Bronchial epithelial cell (primary cell): ENCODE measurements at regions not wholly inside any gene's neighbourhood (a gene's known extent, or its start where the extent isn't known, plus 50 kb on each side); places are given as distances from the start of the nearest gene placed in this dataset.

Source experiments
- DNase-seq: peaks from one replicate; pipeline ENCODE4 v3.0.0-alpha.2; 2010; ENCODE audit warnings: low read depth
- FAIRE-seq: peaks from 2 replicates; lab custom pipeline; 2011; peaks lifted over from hg19 to GRCh38; lab: Jason Lieb, UNC
- H3K27me3 ChIP-seq: 2 replicates; pipeline ENCODE4 v1.5.1; 2011; ENCODE audit warnings: low read length; ENCODE audit not compliant: control insufficient read depth, insufficient read depth
- H3K36me3 ChIP-seq: 2 replicates; pipeline ENCODE4 v1.5.1; 2011; ENCODE audit warnings: low read length; ENCODE audit not compliant: control insufficient read depth, insufficient read depth
- H3K4me3 ChIP-seq: 2 replicates; pipeline ENCODE4 v1.5.1; 2011; ENCODE audit warnings: mild to moderate bottlenecking, low read depth, low read length, control low read depth
- CTCF ChIP-seq: IDR thresholded peaks from 2 replicates; pipeline ENCODE4 v1.5.1; 2011; ENCODE audit warnings: mild to moderate bottlenecking, moderate library complexity, low read length, control low read depth, inconsistent platforms; ENCODE audit not compliant: insufficient read depth, severe bottlenecking

GRCh38 chr10:20466731-20467130 lies 430.4 kb downstream of the NEBL start:
- peak; percentile 63 for DNase-seq
- TF ChIP-seq CTCF, result no peak
- Histone ChIP-seq H3K27me3 (no peaks in the 10 kb centered on the region), H3K36me3 (no peaks in the 10 kb centered on the region), H3K4me3 (no peak overlapping the region)
- no peak for FAIRE-seq

- H3K27me3 ChIP-seq, result no peaks in the 10 kb centered on the region
- TF ChIP-seq CTCF, result no peak
- H3K36me3 ChIP-seq, result no peaks in the 10 kb centered on the region
- DNase-seq (no peak), FAIRE-seq (no peak)
- H3K4me3 ChIP-seq, result no peak overlapping the region
These were observed 439.5 kb downstream of the NEBL start for GRCh38 chr10:20457649-20458048.

- DNase-seq (no peak), FAIRE-seq (no peak)
- H3K4me3 ChIP-seq, result no peak overlapping the region
- H3K27me3 ChIP-seq, result no peaks in the 10 kb centered on the region
- no peaks in the 10 kb centered on the region for H3K36me3 ChIP-seq
- no peak for TF ChIP-seq CTCF
These were observed 441.3 kb downstream of the NEBL start for GRCh38 chr10:20455774-20456173.

- H3K27me3 ChIP-seq, result no peaks in the 10 kb centered on the region
- no peak overlapping the region for H3K4me3 ChIP-seq
- no peaks in the 10 kb centered on the region for H3K36me3 ChIP-seq
- DNase-seq (no peak), FAIRE-seq (no peak)
- TF ChIP-seq CTCF, result no peak
These were observed 442.8 kb downstream of the NEBL start for GRCh38 chr10:20454331-20454730.

GRCh38 chr10:20446561-20447193 lies 450.4 kb downstream of the NEBL start:
- DNase-seq (no peak), FAIRE-seq (no peak)
- Histone ChIP-seq H3K27me3 (no peaks in the 10 kb centered on the region), H3K4me3 (no peak overlapping the region), H3K36me3 (no peaks in the 10 kb centered on the region)
- no peak for TF ChIP-seq CTCF

- TF ChIP-seq CTCF, result no peak
- H3K36me3 ChIP-seq, result no peaks in the 10 kb centered on the region
- H3K27me3 ChIP-seq, result no peaks in the 10 kb centered on the region
- DNase-seq (no peak), FAIRE-seq (no peak)
- H3K4me3 ChIP-seq, result no peak overlapping the region
These were observed 454.0 kb downstream of the NEBL start for GRCh38 chr10:20443094-20443493.
